Lung (tissue), 11 donors: ENCODE measurements at regions not wholly inside any gene's neighbourhood (a gene's known extent, or its start where the extent isn't known, plus 50 kb on each side); places are given as distances from the start of the nearest gene placed in this dataset.
A peak's percentile ranks its signal among the peaks of the same experiment; 100 is the strongest.

Experiments
- ATAC-seq: fragments of 200-7000 bp; cut with Tn5 transposase; one replicate; pipeline ENCODE4 v1.9.1; 2020; ENCODE audit warnings: moderate number of reproducible peaks; ENCODE audit not compliant: insufficient read depth, low FRiP score
- DNase-seq, 3 donors: peaks; one replicate each; pipeline ENCODE4 v3.0.0-alpha.2; 2013 to 2017
- H3K27ac ChIP-seq, 2 donors: one replicate each; pipeline ENCODE4 v1.5.1; 2013; ENCODE audit warnings: mild to moderate bottlenecking in 2 of 2, moderate library complexity in 2 of 2, control low read depth in 1 of 2, inconsistent platforms in 1 of 2, low read depth in 1 of 2, low read length in 1 of 2
- H3K27me3 ChIP-seq, 3 donors: one replicate each; pipeline ENCODE4 v1.5.1; 2013; ENCODE audit warnings: low read length in 2 of 3; ENCODE audit not compliant: control insufficient read depth in 3 of 3, insufficient read depth in 3 of 3
- H3K36me3 ChIP-seq, 4 donors: one replicate each; pipeline ENCODE4 v1.5.1; 2013; ENCODE audit warnings: low read length in 4 of 4, mild to moderate bottlenecking in 1 of 4, moderate library complexity in 1 of 4; ENCODE audit not compliant: control insufficient read depth in 4 of 4, insufficient read depth in 4 of 4
- H3K4me1 ChIP-seq, 5 donors: one replicate each; pipeline ENCODE4 v1.5.1; 2013; ENCODE audit warnings: low read length in 5 of 5, mild to moderate bottlenecking in 2 of 5, moderate library complexity in 1 of 5; ENCODE audit not compliant: control insufficient read depth in 5 of 5, insufficient read depth in 5 of 5
- H3K4me3 ChIP-seq: one replicate; pipeline ENCODE4 v1.5.1; 2013; ENCODE audit warnings: mild to moderate bottlenecking, control low read depth, moderate library complexity
- H3K9ac ChIP-seq, 2 donors: one replicate each; pipeline ENCODE4 v1.5.1; 2013; ENCODE audit warnings: low read length in 2 of 2, control low read depth in 1 of 2; ENCODE audit not compliant: insufficient read depth in 1 of 2
- H3K9me3 ChIP-seq, 4 donors: one replicate each; pipeline ENCODE4 v1.5.1; 2013; ENCODE audit warnings: low read length in 3 of 4, mild to moderate bottlenecking in 1 of 4, moderate library complexity in 1 of 4; ENCODE audit not compliant: control insufficient read depth in 4 of 4, insufficient read depth in 3 of 4
- WGBS, 2 donors: extraction: QIAGEN DNeasy Blood & Tissue Kit; methylation state at CpG; one replicate each; pipeline ENCODE4 v1.1.7; 2013; 5-methylcytosine and 5-hydroxymethylcytosine counted together
- TF ChIP-seq, protein P1 (sequence below): IDR thresholded peaks from 2 replicates; pipeline ENCODE4 v1.5.1; 2012; ENCODE audit warnings: mild to moderate bottlenecking; ENCODE audit errors: control extremely low read depth, extremely low read depth
- donor health status: control.
- donor health status: control.
- donor health status: Bipolar disorder and iron deficiency.
- donor health status: healthy.
- donor health status: DM: yes; HTN: yes; CAD: no.

- no peak overlapping the region for H3K4me3 ChIP-seq
- peaks cover 0 to 2% (median 0%) of the 10 kb centered on the region in 5 donors for H3K4me1 ChIP-seq
- no peak overlapping the region for H3K27ac ChIP-seq
- H3K36me3 ChIP-seq: no peaks in the 10 kb centered on the region
- no peaks in the 10 kb centered on the region for H3K9me3 ChIP-seq
- DNase-seq (no peak), ATAC-seq (no peak)
- H3K27me3 ChIP-seq: no peaks in the 10 kb centered on the region
- H3K9ac ChIP-seq: no peak overlapping the region
- 95% methylated on average over 5 of the region's 5 CpGs for WGBS, 2 donors
- TF ChIP-seq, protein P1, sequence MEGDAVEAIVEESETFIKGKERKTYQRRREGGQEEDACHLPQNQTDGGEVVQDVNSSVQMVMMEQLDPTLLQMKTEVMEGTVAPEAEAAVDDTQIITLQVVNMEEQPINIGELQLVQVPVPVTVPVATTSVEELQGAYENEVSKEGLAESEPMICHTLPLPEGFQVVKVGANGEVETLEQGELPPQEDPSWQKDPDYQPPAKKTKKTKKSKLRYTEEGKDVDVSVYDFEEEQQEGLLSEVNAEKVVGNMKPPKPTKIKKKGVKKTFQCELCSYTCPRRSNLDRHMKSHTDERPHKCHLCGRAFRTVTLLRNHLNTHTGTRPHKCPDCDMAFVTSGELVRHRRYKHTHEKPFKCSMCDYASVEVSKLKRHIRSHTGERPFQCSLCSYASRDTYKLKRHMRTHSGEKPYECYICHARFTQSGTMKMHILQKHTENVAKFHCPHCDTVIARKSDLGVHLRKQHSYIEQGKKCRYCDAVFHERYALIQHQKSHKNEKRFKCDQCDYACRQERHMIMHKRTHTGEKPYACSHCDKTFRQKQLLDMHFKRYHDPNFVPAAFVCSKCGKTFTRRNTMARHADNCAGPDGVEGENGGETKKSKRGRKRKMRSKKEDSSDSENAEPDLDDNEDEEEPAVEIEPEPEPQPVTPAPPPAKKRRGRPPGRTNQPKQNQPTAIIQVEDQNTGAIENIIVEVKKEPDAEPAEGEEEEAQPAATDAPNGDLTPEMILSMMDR: no peak
These were observed 202.4 kb upstream of the RGMA start for GRCh38 chr15:93291380-93291779.

DNA sequence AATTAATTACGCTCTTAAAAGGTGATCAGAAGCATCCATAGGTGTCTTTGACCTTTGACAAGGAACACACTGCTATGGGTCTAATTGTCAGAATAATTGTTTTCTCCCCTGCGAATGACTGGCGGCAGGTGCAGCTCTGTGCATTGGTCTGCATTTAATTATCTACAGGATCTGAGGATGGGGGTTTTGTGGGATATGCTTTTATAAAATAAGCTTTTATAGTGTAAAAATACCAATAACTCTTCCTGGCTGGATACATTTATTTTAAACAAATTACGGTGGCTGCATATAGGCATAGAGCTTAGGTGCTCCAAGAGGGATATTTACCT lies 201.6 kb upstream of the RGMA start:
- H3K4me3 ChIP-seq: no peak overlapping the region
- DNase-seq (no peak), ATAC-seq (no peak)
- no peaks in the 10 kb centered on the region for H3K9me3 ChIP-seq
- no peak overlapping the region for H3K9ac ChIP-seq
- H3K27ac ChIP-seq: no peak overlapping the region
- peaks cover 0 to 2% (median 0%) of the 10 kb centered on the region in 5 donors for H3K4me1 ChIP-seq
- 71% methylated on average over 4 of the region's 4 CpGs for WGBS, 2 donors
- no peaks in the 10 kb centered on the region for H3K27me3 ChIP-seq
- TF ChIP-seq, protein P1: no peak
- no peaks in the 10 kb centered on the region for H3K36me3 ChIP-seq

DNA sequence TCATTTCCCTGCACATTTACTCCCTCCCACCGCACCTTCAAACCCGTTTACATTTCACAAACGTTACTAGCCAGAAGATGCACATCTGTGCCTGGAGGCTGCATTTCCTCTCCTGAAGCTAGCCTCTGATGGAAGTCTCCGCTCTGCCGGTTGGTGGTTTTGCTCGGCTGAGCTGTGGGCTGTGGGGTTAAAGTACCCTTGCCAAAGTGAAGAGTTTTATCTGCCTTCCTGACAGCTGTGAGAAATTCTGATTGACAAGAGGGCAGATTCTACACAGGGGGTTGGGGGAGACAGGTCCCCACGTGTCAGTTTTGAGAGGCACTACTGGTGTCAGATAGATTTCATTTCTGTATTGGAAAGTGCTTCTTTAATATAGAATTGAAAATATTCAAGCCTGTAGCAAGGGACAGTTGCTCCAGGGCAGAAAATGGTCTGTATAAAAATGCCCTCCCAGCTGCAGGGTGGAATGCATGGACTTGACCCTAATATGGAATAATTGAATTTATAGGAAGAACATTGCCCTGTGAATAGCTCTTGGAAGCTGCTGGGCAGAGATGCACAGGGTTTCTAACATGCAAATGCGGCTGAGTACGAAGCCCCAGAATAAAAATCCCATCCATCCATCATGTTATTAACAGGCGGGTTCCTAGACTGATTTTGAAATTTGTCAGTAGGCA lies 201.1 kb upstream of the RGMA start:
- H3K4me3 ChIP-seq: no peak overlapping the region
- H3K27me3 ChIP-seq: no peaks in the 10 kb centered on the region
- no peaks in the 10 kb centered on the region for H3K36me3 ChIP-seq
- no peak for ATAC-seq
- no peaks in the 10 kb centered on the region for H3K9me3 ChIP-seq
- 40 to 47% methylated on average over 10 of the region's 10 CpGs for WGBS, 2 donors
- H3K27ac ChIP-seq: no peak overlapping the region
- DNase-seq: no peak
- TF ChIP-seq, protein P1: no peak
- no peak overlapping the region for H3K9ac ChIP-seq
- peaks cover 0 to 2% (median 0%) of the 10 kb centered on the region in 5 donors for H3K4me1 ChIP-seq

- no peak for ATAC-seq
- H3K36me3 ChIP-seq: no peaks in the 10 kb centered on the region
- peak in 2 of 3 donors; percentile 12 to 20 for DNase-seq
- peaks cover 0 to 2% (median 0%) of the 10 kb centered on the region in 5 donors for H3K4me1 ChIP-seq
- no peaks in the 10 kb centered on the region for H3K9me3 ChIP-seq
- 60 to 78% methylated on average over 9 of the region's 9 CpGs for WGBS, 2 donors
- H3K9ac ChIP-seq: no peak overlapping the region
- H3K4me3 ChIP-seq: no peak overlapping the region
- TF ChIP-seq, protein P1: no peak
- H3K27me3 ChIP-seq: no peaks in the 10 kb centered on the region
- no peak overlapping the region for H3K27ac ChIP-seq
These were observed 199.8 kb upstream of the RGMA start for GRCh38 chr15:93288728-93289294.
